H1 (cell line): ENCODE measurements at regions not wholly inside any gene's neighbourhood (a gene's known extent, or its start where the extent isn't known, plus 50 kb on each side); places are given as distances from the start of the nearest gene placed in this dataset.
A peak's percentile ranks its signal among the peaks of the same experiment; 100 is the strongest.

Source experiments
- CTCF ChIA-PET: fragments of 300-600 bp; sonication (Branson Sonifier 250); formaldehyde crosslinking; loops from one replicate; lab custom pipeline; 2021; ENCODE audit not compliant: partially characterized antibody; lab: Charles Lee
- POLR2A ChIA-PET: fragments of 300-600 bp; sonication (Branson Sonifier 250); formaldehyde crosslinking; loops from one replicate; lab custom pipeline; 2021; ENCODE audit warnings: inconsistent platforms; ENCODE audit not compliant: partially characterized antibody; lab: Charles Lee
- DNase-seq, 2 experiments: peaks; one replicate each; pipeline versions ENCODE4 v3.0.0 to v3.0.0-alpha.2; 2010 to 2022; ENCODE audit warnings: low spot score in 2 of 2, low read depth in 1 of 2, mixed read lengths in 1 of 2
- FAIRE-seq: peaks from 2 replicates; lab custom pipeline; 2011; peaks lifted over from hg19 to GRCh38; lab: Jason Lieb, UNC
- H2AFZ ChIP-seq: 2 replicates; pipeline ENCODE4 v1.8.1; 2012; ENCODE audit warnings: low read length, inconsistent platforms
- H2AK5ac ChIP-seq: 2 replicates; pipeline ENCODE4 v1.6.1; 2013; ENCODE audit warnings: low read depth, low read length
- H2BK120ac ChIP-seq: replicated peaks from 2 replicates; pipeline ENCODE3; 2013; ENCODE audit warnings: low read depth, low read length, inconsistent platforms
- H2BK12ac ChIP-seq: 2 replicates; pipeline ENCODE4 v1.6.1; 2013; ENCODE audit warnings: low read depth, low read length
- H2BK15ac ChIP-seq: 2 replicates; pipeline ENCODE4 v1.6.1; 2013; ENCODE audit warnings: low read length
- H2BK20ac ChIP-seq: 2 replicates; pipeline ENCODE4 v1.6.1; 2013; ENCODE audit warnings: low read length
- H2BK5ac ChIP-seq: 2 replicates; pipeline ENCODE4 v1.6.1; 2013; ENCODE audit warnings: low read depth, low read length
- H3K14ac ChIP-seq: 2 replicates; pipeline ENCODE4 v1.6.1; 2013; ENCODE audit warnings: inconsistent platforms; ENCODE audit not compliant: insufficient read length
- H3K18ac ChIP-seq: 2 replicates; pipeline ENCODE4 v1.6.1; 2013; ENCODE audit warnings: low read length; ENCODE audit errors: extremely low read depth
- H3K23ac ChIP-seq: 2 replicates; pipeline ENCODE4 v1.6.1; 2013; ENCODE audit warnings: inconsistent platforms; ENCODE audit not compliant: insufficient read length
- H3K23me2 ChIP-seq: 2 replicates; pipeline ENCODE4 v1.6.1; 2013; ENCODE audit warnings: low read depth, low read length
- H3K27ac ChIP-seq: 2 replicates; pipeline ENCODE4 v1.6.1; 2011; ENCODE audit warnings: low read depth, low read length, inconsistent platforms
- H3K27me3 ChIP-seq, 4 experiments: replicated peaks in 1 of 4; 1 replicate in 1 of 4; 2 replicates in 3 of 4; pipeline versions ENCODE4 v1.6.1 to v1.8.1; 2011 to 2013; ENCODE audit warnings: low read length in 3 of 4, mild to moderate bottlenecking in 3 of 4, inconsistent platforms in 2 of 4, mixed read lengths in 2 of 4, moderate library complexity in 1 of 4; ENCODE audit not compliant: control insufficient read depth in 3 of 4, insufficient read depth in 3 of 4; ENCODE audit errors: extremely low read depth in 1 of 4
- H3K36me3 ChIP-seq, 4 experiments: 2 replicates each; pipeline versions ENCODE4 v1.6.1 to v1.8.1; 2011 to 2013; ENCODE audit warnings: mild to moderate bottlenecking in 4 of 4, low read length in 3 of 4, moderate library complexity in 2 of 4, control low read depth in 1 of 4, inconsistent platforms in 1 of 4; ENCODE audit not compliant: insufficient read depth in 4 of 4, control insufficient read depth in 2 of 4
- H3K4ac ChIP-seq: replicated peaks from 2 replicates; pipeline ENCODE3; 2013; ENCODE audit warnings: low read length, low read depth, mixed read lengths, inconsistent platforms; ENCODE audit not compliant: insufficient read length
- H3K4me1 ChIP-seq, 4 experiments: replicated peaks in 1 of 4; 1 replicate in 1 of 4; 2 replicates in 3 of 4; pipeline versions ENCODE4 v1.6.1 to v1.8.1; 2011 to 2013; ENCODE audit warnings: low read length in 3 of 4, inconsistent platforms in 2 of 4, mixed read lengths in 1 of 4; ENCODE audit not compliant: insufficient read depth in 4 of 4, control insufficient read depth in 3 of 4
- H3K4me2 ChIP-seq, 2 experiments: 2 replicates each; pipeline versions ENCODE4 v1.6.1 to v1.8.1; 2011 to 2013; ENCODE audit warnings: low read depth in 2 of 2, low read length in 2 of 2, control low read depth in 1 of 2, inconsistent platforms in 1 of 2, mild to moderate bottlenecking in 1 of 2; ENCODE audit not compliant: insufficient read depth in 1 of 2
- H3K4me3 ChIP-seq, 4 experiments: fragments of 200-600, 300-600 bp in 1 of 4; sonication (generic), shearing (Covaris generic), sonication (Bioruptor Twin) in 1 of 4; 2 replicates each; pipeline versions ENCODE4 v1.5.1 to v1.8.1; 2011 to 2016; ENCODE audit warnings: low read length in 4 of 4, low read depth in 3 of 4, control low read depth in 2 of 4, inconsistent platforms in 2 of 4, mild to moderate bottlenecking in 2 of 4, mixed read lengths in 1 of 4, moderate library complexity in 1 of 4; ENCODE audit not compliant: insufficient read depth in 2 of 4; ENCODE audit errors: extremely low read depth in 1 of 4
- H3K56ac ChIP-seq: replicated peaks from 2 replicates; pipeline ENCODE3; 2013; ENCODE audit warnings: low read depth, mild to moderate bottlenecking, mixed read lengths, low read length, inconsistent platforms; ENCODE audit not compliant: insufficient read length
- H3K79me1 ChIP-seq: 2 replicates; pipeline ENCODE4 v1.6.1; 2013; ENCODE audit warnings: low read depth, low read length, control low read depth
- H3K79me2 ChIP-seq, 2 experiments: 2 replicates each; pipeline versions ENCODE4 v1.6.1 to v1.8.1; 2012 to 2013; ENCODE audit warnings: low read length in 2 of 2, mild to moderate bottlenecking in 2 of 2, inconsistent platforms in 1 of 2; ENCODE audit not compliant: insufficient read depth in 2 of 2, control insufficient read depth in 1 of 2
- H3K9ac ChIP-seq, 4 experiments: replicated peaks in 1 of 4; 1 replicate in 1 of 4; 2 replicates in 3 of 4; pipeline versions ENCODE4 v1.6.1 to v1.8.1; 2011 to 2013; ENCODE audit warnings: low read depth in 3 of 4, low read length in 3 of 4, control low read depth in 2 of 4, mild to moderate bottlenecking in 2 of 4, moderate library complexity in 2 of 4, inconsistent platforms in 1 of 4; ENCODE audit errors: extremely low read depth in 1 of 4
- H3K9me3 ChIP-seq, 2 experiments: 2 replicates each; pipeline versions ENCODE4 v1.6.1 to v1.8.1; 2012 to 2013; ENCODE audit warnings: mild to moderate bottlenecking in 2 of 2, moderate library complexity in 2 of 2, control low read depth in 1 of 2, inconsistent platforms in 1 of 2, low read depth in 1 of 2, low read length in 1 of 2, mixed read lengths in 1 of 2; ENCODE audit not compliant: insufficient read depth in 2 of 2
- H4K20me1 ChIP-seq, 2 experiments: replicated peaks in 1 of 2; 2 replicates each; pipeline versions ENCODE3 to v1.8.1; 2011 to 2013; ENCODE audit warnings: inconsistent platforms in 2 of 2, low read length in 2 of 2, mild to moderate bottlenecking in 1 of 2; ENCODE audit not compliant: insufficient read depth in 2 of 2, control insufficient read depth in 1 of 2
- H4K5ac ChIP-seq: 2 replicates; pipeline ENCODE4 v1.6.1; 2013; ENCODE audit warnings: low read length, low read depth, mixed read lengths, inconsistent platforms; ENCODE audit not compliant: insufficient read length
- H4K8ac ChIP-seq: 2 replicates; pipeline ENCODE4 v1.8.0; 2013; ENCODE audit warnings: mild to moderate bottlenecking, moderate library complexity, low read length, inconsistent platforms; ENCODE audit not compliant: insufficient read depth; ENCODE audit errors: extremely low read depth
- H4K91ac ChIP-seq: replicated peaks from 2 replicates; pipeline ENCODE3; 2013; ENCODE audit warnings: low read length, mixed read lengths, inconsistent platforms; ENCODE audit not compliant: insufficient read length
- ATF3 ChIP-seq: IDR thresholded peaks from 2 replicates; pipeline ENCODE4 v1.6.1; 2011; ENCODE audit warnings: low read depth, mild to moderate bottlenecking, low read length; ENCODE audit not compliant: insufficient read depth
- CBX8 ChIP-seq: fragments of 300-800, 300-1000 bp; sonication (generic); IDR thresholded peaks from 2 replicates; pipeline ENCODE4 v1.7.1; 2016; ENCODE audit warnings: low read depth, low read length, borderline replicate concordance
- CREB1 ChIP-seq: IDR thresholded peaks from 2 replicates; pipeline ENCODE4 v1.6.1; 2012; ENCODE audit warnings: inconsistent platforms
- EZH2 ChIP-seq: fragments of 200-600 bp; sonication (generic); IDR thresholded peaks from 2 replicates; pipeline ENCODE4 v1.7.1; 2012; ENCODE audit warnings: low read depth, mild to moderate bottlenecking, moderate library complexity, low read length, inconsistent platforms; ENCODE audit not compliant: severe bottlenecking
- FOSL1 ChIP-seq: IDR thresholded peaks from 2 replicates; pipeline ENCODE4 v1.6.1; 2011; ENCODE audit warnings: mild to moderate bottlenecking, low read depth, low read length, moderate library complexity; ENCODE audit not compliant: insufficient read depth
- GABPA ChIP-seq: IDR thresholded peaks from 2 replicates; pipeline ENCODE4 v1.6.1; 2011; ENCODE audit warnings: mild to moderate bottlenecking, low read length, moderate library complexity, borderline replicate concordance; ENCODE audit not compliant: insufficient read depth
- POLR2AphosphoS5 ChIP-seq: IDR thresholded peaks from 2 replicates; pipeline ENCODE4 v1.6.1; 2011; ENCODE audit warnings: low read depth, low read length
- SIN3A ChIP-seq, 2 experiments: IDR thresholded peaks in 1 of 2; conservative IDR thresholded peaks in 1 of 2; 2 replicates each; pipeline ENCODE4 v1.6.1; 2011 to 2012; ENCODE audit warnings: low read length in 2 of 2, improper control_type of control experiment in 1 of 2, low read depth in 1 of 2, mild to moderate bottlenecking in 1 of 2
- SRF ChIP-seq: IDR thresholded peaks from 2 replicates; pipeline ENCODE4 v1.6.1; 2011; ENCODE audit warnings: mild to moderate bottlenecking, low read depth, low read length, moderate library complexity
- TAF7 ChIP-seq: optimal IDR thresholded peaks from 2 replicates; pipeline ENCODE3; 2011; ENCODE audit warnings: low read depth, mild to moderate bottlenecking, inconsistent platforms, low read length, moderate library complexity, borderline replicate concordance
- USF2 ChIP-seq: IDR thresholded peaks from 2 replicates; pipeline ENCODE4 v1.6.1; 2011; ENCODE audit warnings: low read length, improper control_type of control experiment
- ZNF274 ChIP-seq: IDR thresholded peaks from 2 replicates; pipeline ENCODE4 v1.7.0; 2012; ENCODE audit warnings: low read length, borderline replicate concordance; ENCODE audit errors: extremely low read depth
- WGBS, 2 experiments: shearing (Covaris generic) in 1 of 2; methylation state at CpG; one replicate each; pipeline versions ENCODE4 v1.1.6 to v1.1.7; 2013 to 2015; ENCODE audit warnings: low lambda C conversion rate in 2 of 2, mixed read lengths in 2 of 2, inconsistent platforms in 1 of 2, low coverage in 1 of 2, missing lambda C conversion rate in 1 of 2; ENCODE audit not compliant: insufficient replicate concordance in 2 of 2, insufficient coverage in 1 of 2, insufficient read length in 1 of 2; ENCODE audit errors: extremely low coverage in 1 of 2, missing lambda C conversion rate in 1 of 2; 5-methylcytosine and 5-hydroxymethylcytosine counted together

GRCh38 chr9:110124439-110124838, 83.5 kb downstream of the C9orf152 start:
- H2BK15ac ChIP-seq = no peak overlapping the region
- no peaks in the 10 kb centered on the region for H3K23me2 ChIP-seq
- H3K4me2 ChIP-seq = peak overlapping the region in 1 of 2 experiments; percentile 26; a peak in 1 of 4 replicates
- H4K91ac ChIP-seq = no peak overlapping the region
- H3K23ac ChIP-seq = no peak overlapping the region
- no peaks in the 10 kb centered on the region for H3K36me3 ChIP-seq
- H4K5ac ChIP-seq = no peak overlapping the region
- H3K27ac ChIP-seq = no peak overlapping the region
- no peak overlapping the region; the same call in 1 of the 2 replicates for H2AK5ac ChIP-seq
- WGBS, 2 experiments = 86% methylated on average over 4 of the region's 4 CpGs; no CpG with 5 or more reads in 1 of the 2 experiments
- H3K56ac ChIP-seq = no peak overlapping the region
- H2BK20ac ChIP-seq = no peak overlapping the region
- FAIRE-seq (no peak), DNase-seq (no peak)
- no peak overlapping the region for H4K8ac ChIP-seq
- peaks cover 4% of the 10 kb centered on the region; the same call in 1 of the 2 replicates for H3K79me1 ChIP-seq
- no peak overlapping the region for H3K4me3 ChIP-seq
- no peaks in the 10 kb centered on the region; a peak in 1 of 7 replicates for H3K27me3 ChIP-seq
- no peak overlapping the region for H3K9ac ChIP-seq
- no peak overlapping the region for H2AFZ ChIP-seq
- POLR2A ChIA-PET = interaction anchor here (1.5 kb wide), 1 partner anchor 9 kb away, joined by 3 read pairs; no protein-coding TSS in a partner anchor
- CTCF ChIA-PET = interaction anchor here (0.7 to 2.4 kb wide), 2 partner anchors 17 to 18 kb away, joined by 3 to 6 read pairs; no protein-coding TSS in a partner anchor
- peaks cover 11 to 58% (median 33%) of the 10 kb centered on the region in 4 experiments for H3K4me1 ChIP-seq
- H2BK5ac ChIP-seq = no peak overlapping the region
- no peak overlapping the region for H3K4ac ChIP-seq
- H4K20me1 ChIP-seq = peaks cover 4 to 14% of the 10 kb centered on the region in 2 experiments
- H3K79me2 ChIP-seq = peaks cover 3 to 60% of the 10 kb centered on the region in 2 experiments; a peak in 3 of 4 replicates
- H3K9me3 ChIP-seq = no peaks in the 10 kb centered on the region
- no peak overlapping the region for H3K14ac ChIP-seq
- 0 out of 2 replicates have a peak overlapping the region, but pooled peaks have one; percentile 55 for H2BK12ac ChIP-seq
- no peak overlapping the region for H3K18ac ChIP-seq
- no peak overlapping the region for H2BK120ac ChIP-seq
- TF ChIP-seq EZH2 = no peak
- no peak for TF ChIP-seq CBX8
- no peak for TF ChIP-seq FOSL1
- TF ChIP-seq POLR2AphosphoS5 = no peak
- TF ChIP-seq SRF = no peak
- no peak for TF ChIP-seq SIN3A (conservative IDR thresholded peaks at IDR 0.05 in 1 of 2, IDR thresholded peaks at IDR 0.05 in 1 of 2; ENCODE audit: low read depth in 1 of 2, low read length in 2 of 2)
- TF ChIP-seq CREB1 = no peak
- no peak for TF ChIP-seq GABPA
- TF ChIP-seq ZNF274 = no peak
- no peak for TF ChIP-seq USF2
- no peak for TF ChIP-seq TAF7
- no peak for TF ChIP-seq ATF3
